Fibroblast of lung (primary cell): ENCODE measurements at regions not wholly inside any gene's neighbourhood (a gene's known extent, or its start where the extent isn't known, plus 50 kb on each side); places are given as distances from the start of the nearest gene placed in this dataset.

Source experiments
- DNase-seq, 2 donors: peaks; one replicate each; pipeline versions ENCODE4 v3.0.0 to v3.0.0-alpha.2; 2010; ENCODE audit warnings: low read depth in 2 of 2
- H2AFZ ChIP-seq: 2 replicates; pipeline ENCODE4 v1.5.1; 2012; ENCODE audit warnings: low read length, control low read depth, inconsistent platforms
- H3K27ac ChIP-seq: 2 replicates; pipeline ENCODE4 v1.5.1; 2011; ENCODE audit warnings: low read length, control low read depth; ENCODE audit not compliant: insufficient read depth
- H3K27me3 ChIP-seq: 2 replicates; pipeline ENCODE4 v1.5.1; 2011; ENCODE audit warnings: mild to moderate bottlenecking, low read length; ENCODE audit not compliant: control insufficient read depth, insufficient read depth
- H3K36me3 ChIP-seq: 2 replicates; pipeline ENCODE4 v1.5.1; 2011; ENCODE audit warnings: low read length; ENCODE audit not compliant: control insufficient read depth, insufficient read depth
- H3K4me1 ChIP-seq: 2 replicates; pipeline ENCODE4 v1.5.1; 2011; ENCODE audit warnings: low read length; ENCODE audit not compliant: control insufficient read depth, insufficient read depth; ENCODE audit errors: extremely low read depth
- H3K4me2 ChIP-seq: 2 replicates; pipeline ENCODE4 v1.5.1; 2011; ENCODE audit warnings: low read length, control low read depth; ENCODE audit not compliant: insufficient read depth; ENCODE audit errors: extremely low read depth
- H3K4me3 ChIP-seq, 4 experiments: fragments of 200-600 bp in 1 of 4; sonication (generic) in 1 of 4; replicated peaks in 1 of 4; 2 replicates each; pipeline ENCODE4 v1.5.1; 2011 to 2016; ENCODE audit warnings: low read length in 4 of 4, low read depth in 3 of 4, mild to moderate bottlenecking in 3 of 4, control low read depth in 2 of 4, inconsistent platforms in 1 of 4, mixed read lengths in 1 of 4; ENCODE audit not compliant: insufficient read depth in 1 of 4; ENCODE audit errors: control extremely low read depth in 1 of 4
- H3K79me2 ChIP-seq: 2 replicates; pipeline ENCODE4 v1.5.1; 2012; ENCODE audit warnings: mild to moderate bottlenecking, low read length, inconsistent platforms; ENCODE audit not compliant: control insufficient read depth, insufficient read depth
- H3K9ac ChIP-seq: 2 replicates; pipeline ENCODE4 v1.5.1; 2011; ENCODE audit warnings: mild to moderate bottlenecking, low read length, control low read depth; ENCODE audit not compliant: insufficient read depth
- H3K9me3 ChIP-seq: 2 replicates; pipeline ENCODE4 v1.5.1; 2012; ENCODE audit warnings: low read depth, low read length; ENCODE audit not compliant: control insufficient read depth, insufficient read depth
- H4K20me1 ChIP-seq: 2 replicates; pipeline ENCODE4 v1.5.1; 2011; ENCODE audit warnings: low read length; ENCODE audit not compliant: control insufficient read depth, insufficient read depth; ENCODE audit errors: extremely low read depth
- EZH2 ChIP-seq: IDR thresholded peaks from 2 replicates; pipeline ENCODE4 v1.5.1; 2012; ENCODE audit warnings: low read length, control low read depth, mild to moderate bottlenecking; ENCODE audit errors: missing control alignments
- TF ChIP-seq, protein P1 (sequence below), 2 donors: IDR thresholded peaks in 1 of 2; conservative IDR thresholded peaks in 1 of 2; 1 replicate in 1 of 2; 2 replicates in 1 of 2; pipeline ENCODE4 v1.5.1; 2011 to 2012; ENCODE audit warnings: low read length in 2 of 2, control low read depth in 1 of 2, inconsistent platforms in 1 of 2, low read depth in 1 of 2, mild to moderate bottlenecking in 1 of 2

DNA sequence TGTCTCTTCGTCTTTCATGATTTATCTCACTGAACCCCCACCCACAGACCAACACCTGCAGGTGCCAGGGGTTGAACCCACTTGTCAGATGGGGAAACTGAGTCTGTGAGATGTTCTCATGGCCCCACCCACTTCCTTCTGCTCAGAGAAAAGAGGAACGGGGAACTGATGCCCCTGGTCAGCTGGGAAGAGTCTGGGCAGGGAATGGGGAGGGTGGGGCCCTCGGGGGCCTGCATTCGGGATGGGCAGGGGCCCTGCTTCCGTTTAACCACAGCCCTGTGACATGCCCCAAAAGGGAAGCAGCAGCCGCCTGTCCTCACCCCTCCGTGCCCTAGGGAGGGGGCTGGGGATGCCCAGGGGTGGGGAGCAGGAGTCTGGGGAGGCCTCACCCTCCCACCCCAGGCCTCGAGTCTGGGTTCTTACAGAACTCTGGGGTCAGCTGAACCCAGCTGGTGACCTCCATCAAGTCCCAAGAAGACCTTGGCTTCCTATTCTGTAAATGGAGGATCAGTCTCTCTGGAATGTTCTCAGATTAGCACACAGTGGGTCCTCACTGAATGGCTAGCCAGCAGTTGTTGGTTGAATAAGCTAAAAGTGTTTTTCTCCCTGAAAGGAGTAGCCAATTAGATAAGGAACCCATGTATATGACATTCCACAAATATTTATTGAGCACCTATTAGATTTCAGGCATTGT is 81.5 kb downstream of the CEBPB start:
- Histone ChIP-seq H3K27ac (no peak overlapping the region), H3K79me2 (no peaks in the 10 kb centered on the region), H3K9ac (no peak overlapping the region), H4K20me1 (no peaks in the 10 kb centered on the region), H3K36me3 (no peaks in the 10 kb centered on the region), H3K4me2 (no peak overlapping the region), H3K9me3 (no peaks in the 10 kb centered on the region), H3K27me3 (no peaks in the 10 kb centered on the region), H3K4me3 (no peak overlapping the region), H2AFZ (no peak overlapping the region), H3K4me1 (peaks cover 3% of the 10 kb centered on the region)
- TF ChIP-seq EZH2 = no peak
- TF ChIP-seq, protein P1, sequence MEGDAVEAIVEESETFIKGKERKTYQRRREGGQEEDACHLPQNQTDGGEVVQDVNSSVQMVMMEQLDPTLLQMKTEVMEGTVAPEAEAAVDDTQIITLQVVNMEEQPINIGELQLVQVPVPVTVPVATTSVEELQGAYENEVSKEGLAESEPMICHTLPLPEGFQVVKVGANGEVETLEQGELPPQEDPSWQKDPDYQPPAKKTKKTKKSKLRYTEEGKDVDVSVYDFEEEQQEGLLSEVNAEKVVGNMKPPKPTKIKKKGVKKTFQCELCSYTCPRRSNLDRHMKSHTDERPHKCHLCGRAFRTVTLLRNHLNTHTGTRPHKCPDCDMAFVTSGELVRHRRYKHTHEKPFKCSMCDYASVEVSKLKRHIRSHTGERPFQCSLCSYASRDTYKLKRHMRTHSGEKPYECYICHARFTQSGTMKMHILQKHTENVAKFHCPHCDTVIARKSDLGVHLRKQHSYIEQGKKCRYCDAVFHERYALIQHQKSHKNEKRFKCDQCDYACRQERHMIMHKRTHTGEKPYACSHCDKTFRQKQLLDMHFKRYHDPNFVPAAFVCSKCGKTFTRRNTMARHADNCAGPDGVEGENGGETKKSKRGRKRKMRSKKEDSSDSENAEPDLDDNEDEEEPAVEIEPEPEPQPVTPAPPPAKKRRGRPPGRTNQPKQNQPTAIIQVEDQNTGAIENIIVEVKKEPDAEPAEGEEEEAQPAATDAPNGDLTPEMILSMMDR (conservative IDR thresholded peaks at IDR 0.05 in 1 of 2, IDR thresholded peaks at IDR 0.05 in 1 of 2; ENCODE audit: low read depth in 1 of 2, low read length in 2 of 2) = no peak
- DNase-seq = no peak

DNA sequence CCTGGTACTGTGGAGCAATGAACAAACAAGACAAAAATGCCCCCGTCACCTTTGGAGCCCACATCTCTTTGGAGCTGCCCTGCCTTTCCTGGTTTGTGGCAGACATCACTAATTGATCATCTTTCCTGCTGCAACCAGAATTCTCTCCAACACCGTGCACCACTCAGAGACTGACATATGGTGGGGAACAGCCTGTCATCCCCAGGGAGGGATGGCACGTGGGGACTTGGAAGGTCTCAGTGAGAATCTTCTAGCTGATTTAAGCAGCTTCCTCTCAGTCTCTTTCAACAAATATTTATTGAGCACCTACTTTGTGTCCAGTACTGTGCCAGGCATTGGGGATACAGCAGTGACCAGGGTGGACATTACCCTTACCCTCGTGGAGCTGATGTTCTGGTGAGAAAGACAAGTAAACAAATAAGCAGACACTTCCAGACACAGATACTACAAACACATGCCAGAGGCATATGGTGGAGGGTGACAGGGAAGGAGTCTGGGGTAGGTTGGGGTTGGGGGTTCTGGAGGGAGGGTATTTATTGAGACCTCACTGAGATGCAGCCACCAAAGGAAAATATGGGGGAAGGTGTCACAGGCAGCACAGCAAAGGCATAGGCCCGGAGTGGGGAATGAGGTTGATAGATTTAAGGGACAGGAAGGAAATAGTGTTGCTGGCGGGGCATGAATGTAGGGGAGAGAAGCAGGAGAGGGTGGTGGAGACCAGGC is 82.3 kb downstream of the CEBPB start:
- Histone ChIP-seq H3K9ac (no peak overlapping the region), H3K27me3 (no peaks in the 10 kb centered on the region)
- no peak for TF ChIP-seq EZH2
- TF ChIP-seq, protein P1 (conservative IDR thresholded peaks at IDR 0.05 in 1 of 2, IDR thresholded peaks at IDR 0.05 in 1 of 2; ENCODE audit: low read depth in 1 of 2, low read length in 2 of 2) = no peak

DNA sequence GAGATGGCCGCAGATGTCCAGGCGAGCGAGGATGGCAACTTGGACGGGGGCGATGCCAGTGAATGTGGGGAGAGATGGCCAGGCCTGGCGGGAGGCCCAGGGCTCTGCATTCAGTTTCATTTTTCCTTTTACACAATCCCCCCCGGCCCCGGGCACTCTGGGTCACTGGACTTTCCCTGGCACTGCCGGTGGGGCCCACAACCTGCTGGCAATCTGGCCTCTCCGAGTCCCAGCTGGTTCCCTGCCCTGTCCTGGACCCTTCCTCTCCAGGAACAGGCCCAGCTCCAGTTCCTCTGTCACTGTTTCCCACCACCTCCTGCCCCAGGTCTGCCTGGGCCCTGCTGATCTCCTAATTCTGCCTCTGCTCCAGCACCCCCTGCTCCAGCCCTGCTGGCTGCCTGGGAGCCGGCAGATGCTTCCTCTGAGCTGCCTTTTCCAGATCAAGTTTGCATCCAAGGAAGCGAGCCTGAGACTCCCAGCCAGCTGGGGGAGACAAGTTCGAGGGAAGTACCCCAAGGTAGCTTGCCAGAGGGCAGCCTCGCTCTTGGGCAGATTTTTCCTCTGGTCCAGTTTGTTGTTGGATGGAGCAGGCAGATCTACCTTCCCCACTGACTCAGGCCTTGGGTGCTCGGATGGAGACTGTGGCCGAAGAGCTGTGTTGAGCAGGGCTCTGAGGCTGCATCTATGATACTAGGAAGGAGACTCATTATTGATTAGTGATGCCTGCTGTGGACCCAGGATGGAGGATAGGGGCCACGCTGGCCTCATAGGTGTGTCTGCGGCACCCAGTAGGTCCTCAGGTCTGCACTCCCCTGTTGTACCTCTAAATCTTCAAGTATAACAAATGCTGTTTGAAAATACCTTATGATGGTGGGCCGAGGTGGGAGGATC is 83.2 kb downstream of the CEBPB start:
- Histone ChIP-seq H3K27me3 (no peaks in the 10 kb centered on the region), H3K4me3 (no peak overlapping the region), H3K9ac (no peak overlapping the region), H3K79me2 (no peaks in the 10 kb centered on the region), H3K4me1 (peaks cover 3% of the 10 kb centered on the region), H3K36me3 (no peaks in the 10 kb centered on the region), H2AFZ (no peak overlapping the region), H4K20me1 (no peaks in the 10 kb centered on the region), H3K4me2 (no peak overlapping the region), H3K9me3 (no peaks in the 10 kb centered on the region), H3K27ac (no peak overlapping the region)
- DNase-seq = no peak
- TF ChIP-seq, protein P1 (conservative IDR thresholded peaks at IDR 0.05 in 1 of 2, IDR thresholded peaks at IDR 0.05 in 1 of 2; ENCODE audit: low read depth in 1 of 2, low read length in 2 of 2) = no peak
- TF ChIP-seq EZH2 = no peak

More for the DNA sequence above, 82.3 kb downstream of the CEBPB start:
- no peaks in the 10 kb centered on the region for H4K20me1 ChIP-seq
- no peak overlapping the region for H3K27ac ChIP-seq
- H3K4me1 ChIP-seq = no peaks in the 10 kb centered on the region
- no peaks in the 10 kb centered on the region for H3K9me3 ChIP-seq
- H3K4me3 ChIP-seq = no peak overlapping the region
- H3K36me3 ChIP-seq = no peaks in the 10 kb centered on the region
- no peak for DNase-seq
- H3K4me2 ChIP-seq = no peak overlapping the region
- no peaks in the 10 kb centered on the region for H3K79me2 ChIP-seq
- H2AFZ ChIP-seq = no peak overlapping the region
